ENCODE measurements at regions not wholly inside any gene's neighbourhood (a gene's known extent, or its start where the extent isn't known, plus 50 kb on each side); places are given as distances from the start of the nearest gene placed in this dataset.

- TF ChIP-seq EZH2 (IDR thresholded peaks at IDR 0.05; ENCODE audit: insufficient read depth, poor library complexity, severe bottlenecking) (no peak), EZH2phosphoT487 (IDR thresholded peaks at IDR 0.05; ENCODE audit: insufficient read depth, low read depth) (no peak)
These were observed 1239.2 kb downstream of the ROBO2 start for GRCh38 chr3:78279091-78279490.

All from GM23248 (cell line).